CD4-positive, alpha-beta T cell treated with Interleukin-10 for 1 hour (primary cell): ENCODE measurements at regions not wholly inside any gene's neighbourhood (a gene's known extent, or its start where the extent isn't known, plus 50 kb on each side); places are given as distances from the start of the nearest gene placed in this dataset.
"Not testable (repeated sequence)": the region's sequence is repeated elsewhere in the genome, so short reads cannot be mapped to it uniquely, and the experiment has no call there.

ENCODE experiments used
- DNase-seq: peaks from one replicate; pipeline ENCODE4 v3.0.0-alpha.2; 2020

GRCh38 chr2:4883375-4883774 is 808.8 kb upstream of the SOX11 start:
- no peak for DNase-seq

GRCh38 chr2:4884117-4884571 is 808.0 kb upstream of the SOX11 start:
- DNase-seq, result no peak

- no peak for DNase-seq
Observed at GRCh38 chr2:4891394-4891793, 800.8 kb upstream of the SOX11 start.

- DNase-seq, result no peak
Observed at GRCh38 chr2:4895371-4895770, 796.8 kb upstream of the SOX11 start.

- DNase-seq, result no peak
Observed at GRCh38 chr2:4898706-4899105, 793.5 kb upstream of the SOX11 start.

GRCh38 chr2:4900242-4900641 is 791.9 kb upstream of the SOX11 start:
- no peak for DNase-seq

- no peak for DNase-seq
Observed at GRCh38 chr2:4900861-4901770, 791.1 kb upstream of the SOX11 start.

GRCh38 chr2:4903656-4904348 is 788.4 kb upstream of the SOX11 start:
- DNase-seq, result no peak

- DNase-seq, result no peak
Observed at GRCh38 chr2:4908461-4908860, 783.7 kb upstream of the SOX11 start.

GRCh38 chr2:4909346-4910009 is 782.7 kb upstream of the SOX11 start:
- DNase-seq, result no peak

GRCh38 chr2:4914036-4914435 is 778.1 kb upstream of the SOX11 start:
- DNase-seq, result no peak

- no peak for DNase-seq
Observed at GRCh38 chr2:4914551-4914950, 777.6 kb upstream of the SOX11 start.

GRCh38 chr2:4915357-4915756 is 776.8 kb upstream of the SOX11 start:
- no peak for DNase-seq

- no peak for DNase-seq
Observed at GRCh38 chr2:4916094-4916493, 776.1 kb upstream of the SOX11 start.

GRCh38 chr2:4930704-4931103 is 761.5 kb upstream of the SOX11 start:
- no peak for DNase-seq

- DNase-seq, result no peak
Observed at GRCh38 chr2:4931721-4932365, 760.3 kb upstream of the SOX11 start.

- DNase-seq, result not testable (repeated sequence)
Observed at GRCh38 chr2:4935291-4935690, 756.9 kb upstream of the SOX11 start.

- DNase-seq, result no peak
Observed at GRCh38 chr2:4937550-4937949, 754.6 kb upstream of the SOX11 start.

- no peak for DNase-seq
Observed at GRCh38 chr2:4938206-4938605, 754.0 kb upstream of the SOX11 start.

- DNase-seq, result no peak
Observed at GRCh38 chr2:4942441-4942840, 749.7 kb upstream of the SOX11 start.

GRCh38 chr2:4947911-4948310 is 744.3 kb upstream of the SOX11 start:
- DNase-seq, result no peak

GRCh38 chr2:4951368-4951767 is 740.8 kb upstream of the SOX11 start:
- DNase-seq, result no peak

- DNase-seq, result no peak
Observed at GRCh38 chr2:4959219-4959618, 733.0 kb upstream of the SOX11 start.
